Breast epithelium (tissue), 3 donors: ENCODE measurements at regions not wholly inside any gene's neighbourhood (a gene's known extent, or its start where the extent isn't known, plus 50 kb on each side); places are given as distances from the start of the nearest gene placed in this dataset.

Experiments used
- POLR2A ChIP-seq: fragments of 450-650 bp; IDR thresholded peaks from one replicate; pipeline ENCODE4 v1.6.1; 2016; ENCODE audit warnings: antibody characterized with exemption, mild to moderate bottlenecking, moderate library complexity
- POLR2AphosphoS5 ChIP-seq, 3 donors: sonication (generic); formaldehyde crosslinking; IDR thresholded peaks; one replicate each; pipeline ENCODE4 v1.6.1; 2017; ENCODE audit warnings: antibody characterized with exemption in 3 of 3
- TF ChIP-seq, protein P1 (sequence below), 3 donors: fragments of 450-650 bp; IDR thresholded peaks; one replicate each; pipeline ENCODE4 v1.5.1; 2016 to 2017; ENCODE audit warnings: antibody characterized with exemption in 3 of 3, mild to moderate bottlenecking in 3 of 3, moderate library complexity in 3 of 3

DNA sequence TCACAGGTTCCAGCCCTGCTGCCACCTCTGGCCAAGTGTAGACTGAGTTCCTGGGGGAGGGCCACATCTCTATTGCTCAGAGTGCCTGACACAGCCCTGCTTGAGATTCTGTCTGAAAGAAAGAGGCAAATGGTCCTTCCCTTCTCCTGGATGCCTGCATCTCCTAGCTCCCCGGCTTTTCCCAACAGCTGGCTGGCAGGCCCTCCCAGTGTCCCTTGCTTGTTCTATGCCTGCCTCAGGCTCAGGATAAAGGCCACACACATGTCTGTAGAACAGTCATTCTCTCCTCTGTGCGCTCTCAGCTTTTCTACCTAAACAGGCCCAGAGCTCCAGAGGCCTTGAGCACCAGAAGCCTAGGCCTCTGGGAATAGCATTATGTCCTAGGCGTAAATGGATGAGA, 343.4 kb upstream of the USP24 start:
- TF ChIP-seq POLR2A (no peak), POLR2AphosphoS5 (IDR thresholded peaks at IDR 0.05) (no peak)
- TF ChIP-seq, protein P1, sequence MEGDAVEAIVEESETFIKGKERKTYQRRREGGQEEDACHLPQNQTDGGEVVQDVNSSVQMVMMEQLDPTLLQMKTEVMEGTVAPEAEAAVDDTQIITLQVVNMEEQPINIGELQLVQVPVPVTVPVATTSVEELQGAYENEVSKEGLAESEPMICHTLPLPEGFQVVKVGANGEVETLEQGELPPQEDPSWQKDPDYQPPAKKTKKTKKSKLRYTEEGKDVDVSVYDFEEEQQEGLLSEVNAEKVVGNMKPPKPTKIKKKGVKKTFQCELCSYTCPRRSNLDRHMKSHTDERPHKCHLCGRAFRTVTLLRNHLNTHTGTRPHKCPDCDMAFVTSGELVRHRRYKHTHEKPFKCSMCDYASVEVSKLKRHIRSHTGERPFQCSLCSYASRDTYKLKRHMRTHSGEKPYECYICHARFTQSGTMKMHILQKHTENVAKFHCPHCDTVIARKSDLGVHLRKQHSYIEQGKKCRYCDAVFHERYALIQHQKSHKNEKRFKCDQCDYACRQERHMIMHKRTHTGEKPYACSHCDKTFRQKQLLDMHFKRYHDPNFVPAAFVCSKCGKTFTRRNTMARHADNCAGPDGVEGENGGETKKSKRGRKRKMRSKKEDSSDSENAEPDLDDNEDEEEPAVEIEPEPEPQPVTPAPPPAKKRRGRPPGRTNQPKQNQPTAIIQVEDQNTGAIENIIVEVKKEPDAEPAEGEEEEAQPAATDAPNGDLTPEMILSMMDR (IDR thresholded peaks at IDR 0.05), result no peak
